HG02938 (cell line): ENCODE measurements at regions not wholly inside any gene's neighbourhood (a gene's known extent, or its start where the extent isn't known, plus 50 kb on each side); places are given as distances from the start of the nearest gene placed in this dataset.

Experiments used
- ATAC-seq: cut with Tn5 transposase; IDR thresholded peaks from one replicate; pipeline ENCODE4 v1.9.1; 2021; ENCODE audit warnings: mild to moderate bottlenecking, moderate library complexity; ENCODE audit not compliant: unreplicated experiment

GRCh38 chr13:67769063-67769986, 539.2 kb upstream of the PCDH9 start:
- no peak for ATAC-seq

GRCh38 chr13:67763984-67764383, 533.8 kb upstream of the PCDH9 start:
- no peak for ATAC-seq

- ATAC-seq = no peak
Measured at GRCh38 chr13:67763384-67763783, 533.2 kb upstream of the PCDH9 start.

GRCh38 chr13:67758975-67759374, 528.8 kb upstream of the PCDH9 start:
- ATAC-seq = no peak

- no peak for ATAC-seq
Measured at GRCh38 chr13:67754012-67754411, 523.9 kb upstream of the PCDH9 start.

- ATAC-seq = no peak
Measured at GRCh38 chr13:67752759-67753158, 522.6 kb upstream of the PCDH9 start.

- no peak for ATAC-seq
Measured at GRCh38 chr13:67742478-67742877, 512.3 kb upstream of the PCDH9 start.

GRCh38 chr13:67740871-67741535, 510.9 kb upstream of the PCDH9 start:
- ATAC-seq = no peak

- ATAC-seq = no peak
Measured at GRCh38 chr13:67736646-67737420, 506.7 kb upstream of the PCDH9 start.

GRCh38 chr13:67735651-67736050, 505.5 kb upstream of the PCDH9 start:
- ATAC-seq = no peak

- ATAC-seq = no peak
Measured at GRCh38 chr13:67726979-67727378, 496.8 kb upstream of the PCDH9 start.

GRCh38 chr13:67725999-67726398, 495.9 kb upstream of the PCDH9 start:
- ATAC-seq = no peak

- no peak for ATAC-seq
Measured at GRCh38 chr13:67713571-67713970, 483.4 kb upstream of the PCDH9 start.

GRCh38 chr13:67696775-67697174, 466.6 kb upstream of the PCDH9 start:
- no peak for ATAC-seq

GRCh38 chr13:67664502-67664901, 434.4 kb upstream of the PCDH9 start:
- ATAC-seq = no peak

- no peak for ATAC-seq
Measured at GRCh38 chr13:67662997-67663396, 432.9 kb upstream of the PCDH9 start.

- ATAC-seq = no peak
Measured at GRCh38 chr13:67652887-67653286, 422.8 kb upstream of the PCDH9 start.

- no peak for ATAC-seq
Measured at GRCh38 chr13:67651908-67652465, 421.9 kb upstream of the PCDH9 start.

GRCh38 chr13:67650471-67650870, 420.3 kb upstream of the PCDH9 start:
- no peak for ATAC-seq

GRCh38 chr13:67645874-67646467, 415.8 kb upstream of the PCDH9 start:
- no peak for ATAC-seq
